IMR-90 (cell line): ENCODE measurements at regions not wholly inside any gene's neighbourhood (a gene's known extent, or its start where the extent isn't known, plus 50 kb on each side); places are given as distances from the start of the nearest gene placed in this dataset.

Source experiments
- CEBPB ChIP-seq: IDR thresholded peaks from 2 replicates; pipeline ENCODE4 v1.6.1; 2012; ENCODE audit warnings: low read depth, low read length, improper control_type of control experiment
- FOS ChIP-seq: fragments of 150-350 bp; IDR thresholded peaks from 2 replicates; pipeline ENCODE4 v1.6.1; 2016; ENCODE audit warnings: low read depth, low read length
- MAFK ChIP-seq: IDR thresholded peaks from 2 replicates; pipeline ENCODE4 v1.6.1; 2012; ENCODE audit warnings: low read depth, low read length, improper control_type of control experiment
- MAZ ChIP-seq: IDR thresholded peaks from 2 replicates; pipeline ENCODE4 v1.6.1; 2012; ENCODE audit warnings: low read depth, mild to moderate bottlenecking, low read length, improper control_type of control experiment, moderate library complexity, borderline replicate concordance
- MXI1 ChIP-seq: IDR thresholded peaks from 2 replicates; pipeline ENCODE4 v1.6.1; 2012; ENCODE audit warnings: low read depth, mild to moderate bottlenecking, low read length, moderate library complexity, borderline replicate concordance
- NFE2L2 ChIP-seq: fragments of 150-350 bp; IDR thresholded peaks from 2 replicates; pipeline ENCODE4 v1.6.1; 2016; ENCODE audit warnings: low read depth, mild to moderate bottlenecking, low read length
- POLR2A ChIP-seq: IDR thresholded peaks from 2 replicates; pipeline ENCODE4 v1.6.1; 2012; ENCODE audit warnings: mild to moderate bottlenecking, low read depth, low read length
- RAD21 ChIP-seq: IDR thresholded peaks from 2 replicates; pipeline ENCODE4 v1.6.1; 2012; ENCODE audit warnings: low read length, improper control_type of control experiment
- RCOR1 ChIP-seq: IDR thresholded peaks from 2 replicates; pipeline ENCODE4 v1.6.1; 2012; ENCODE audit warnings: mild to moderate bottlenecking, low read length, improper control_type of control experiment; ENCODE audit not compliant: insufficient replicate concordance
- RFX5 ChIP-seq: IDR thresholded peaks from 2 replicates; pipeline ENCODE4 v1.8.0; 2012; ENCODE audit warnings: low read depth, mild to moderate bottlenecking, low read length, moderate library complexity
- SMC3 ChIP-seq: fragments of 150-350 bp; IDR thresholded peaks from 2 replicates; pipeline ENCODE4 v1.6.1; 2016; ENCODE audit warnings: low read depth, mild to moderate bottlenecking, antibody characterized with exemption, low read length, moderate library complexity
- TF ChIP-seq, protein P1 (sequence below): conservative IDR thresholded peaks from 2 replicates; pipeline ENCODE4 v1.5.1; 2012; ENCODE audit warnings: mild to moderate bottlenecking, low read depth, low read length, improper control_type of control experiment
- TF ChIP-seq, protein P2 (sequence below): fragments of 150-350 bp; IDR thresholded peaks from 2 replicates; pipeline ENCODE4 v1.6.1; 2016; ENCODE audit warnings: low read depth, mild to moderate bottlenecking, low read length, moderate library complexity, borderline replicate concordance
- TF ChIP-seq, protein P3 (sequence below): fragments of 150-350 bp; IDR thresholded peaks from 2 replicates; pipeline ENCODE4 v1.6.1; 2017; ENCODE audit warnings: mild to moderate bottlenecking, antibody characterized with exemption, low read length, low read depth

DNA sequence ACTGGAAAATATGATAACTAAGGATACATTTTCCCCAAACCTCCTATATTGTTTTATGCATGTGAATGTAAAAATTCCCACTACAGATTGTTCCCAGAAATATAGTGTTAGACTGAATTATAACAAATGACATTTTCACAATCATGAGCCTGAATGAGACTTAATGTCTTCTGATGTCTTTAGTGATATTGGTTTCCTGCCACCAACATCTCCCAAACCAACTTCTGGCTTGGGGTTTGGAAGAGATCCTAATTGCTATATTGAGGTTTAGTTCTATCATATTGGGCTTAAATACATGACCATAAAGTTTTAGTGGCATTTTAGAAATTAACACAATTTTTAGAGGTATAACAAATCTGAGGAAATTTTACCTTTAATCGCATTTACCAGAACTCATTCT, 445.3 kb upstream of the CCDC54 start:
- TF ChIP-seq POLR2A = no peak
- TF ChIP-seq, protein P1, sequence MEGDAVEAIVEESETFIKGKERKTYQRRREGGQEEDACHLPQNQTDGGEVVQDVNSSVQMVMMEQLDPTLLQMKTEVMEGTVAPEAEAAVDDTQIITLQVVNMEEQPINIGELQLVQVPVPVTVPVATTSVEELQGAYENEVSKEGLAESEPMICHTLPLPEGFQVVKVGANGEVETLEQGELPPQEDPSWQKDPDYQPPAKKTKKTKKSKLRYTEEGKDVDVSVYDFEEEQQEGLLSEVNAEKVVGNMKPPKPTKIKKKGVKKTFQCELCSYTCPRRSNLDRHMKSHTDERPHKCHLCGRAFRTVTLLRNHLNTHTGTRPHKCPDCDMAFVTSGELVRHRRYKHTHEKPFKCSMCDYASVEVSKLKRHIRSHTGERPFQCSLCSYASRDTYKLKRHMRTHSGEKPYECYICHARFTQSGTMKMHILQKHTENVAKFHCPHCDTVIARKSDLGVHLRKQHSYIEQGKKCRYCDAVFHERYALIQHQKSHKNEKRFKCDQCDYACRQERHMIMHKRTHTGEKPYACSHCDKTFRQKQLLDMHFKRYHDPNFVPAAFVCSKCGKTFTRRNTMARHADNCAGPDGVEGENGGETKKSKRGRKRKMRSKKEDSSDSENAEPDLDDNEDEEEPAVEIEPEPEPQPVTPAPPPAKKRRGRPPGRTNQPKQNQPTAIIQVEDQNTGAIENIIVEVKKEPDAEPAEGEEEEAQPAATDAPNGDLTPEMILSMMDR = no peak
- TF ChIP-seq, protein P2, sequence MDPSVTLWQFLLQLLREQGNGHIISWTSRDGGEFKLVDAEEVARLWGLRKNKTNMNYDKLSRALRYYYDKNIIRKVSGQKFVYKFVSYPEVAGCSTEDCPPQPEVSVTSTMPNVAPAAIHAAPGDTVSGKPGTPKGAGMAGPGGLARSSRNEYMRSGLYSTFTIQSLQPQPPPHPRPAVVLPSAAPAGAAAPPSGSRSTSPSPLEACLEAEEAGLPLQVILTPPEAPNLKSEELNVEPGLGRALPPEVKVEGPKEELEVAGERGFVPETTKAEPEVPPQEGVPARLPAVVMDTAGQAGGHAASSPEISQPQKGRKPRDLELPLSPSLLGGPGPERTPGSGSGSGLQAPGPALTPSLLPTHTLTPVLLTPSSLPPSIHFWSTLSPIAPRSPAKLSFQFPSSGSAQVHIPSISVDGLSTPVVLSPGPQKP = no peak
- TF ChIP-seq, protein P3, sequence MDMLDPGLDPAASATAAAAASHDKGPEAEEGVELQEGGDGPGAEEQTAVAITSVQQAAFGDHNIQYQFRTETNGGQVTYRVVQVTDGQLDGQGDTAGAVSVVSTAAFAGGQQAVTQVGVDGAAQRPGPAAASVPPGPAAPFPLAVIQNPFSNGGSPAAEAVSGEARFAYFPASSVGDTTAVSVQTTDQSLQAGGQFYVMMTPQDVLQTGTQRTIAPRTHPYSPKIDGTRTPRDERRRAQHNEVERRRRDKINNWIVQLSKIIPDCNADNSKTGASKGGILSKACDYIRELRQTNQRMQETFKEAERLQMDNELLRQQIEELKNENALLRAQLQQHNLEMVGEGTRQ = no peak
- TF ChIP-seq NFE2L2 = no peak
- TF ChIP-seq RAD21 = no peak
- no peak for TF ChIP-seq CEBPB
- TF ChIP-seq MAZ = no peak
- TF ChIP-seq RCOR1 = no peak
- no peak for TF ChIP-seq MXI1
- no peak for TF ChIP-seq FOS
- no peak for TF ChIP-seq SMC3
- no peak for TF ChIP-seq MAFK
- TF ChIP-seq RFX5 = no peak
